ENCODE measurements at regions not wholly inside any gene's neighbourhood (a gene's known extent, or its start where the extent isn't known, plus 50 kb on each side); places are given as distances from the start of the nearest gene placed in this dataset.

- peak overlapping the region; percentile 94 for H3K27ac Mint-ChIP-seq (ENCODE audit: unreplicated experiment)
- peaks cover 5% of the 10 kb centered on the region for H3K36me3 Mint-ChIP-seq (ENCODE audit: unreplicated experiment)
- no peak for DNase-seq (ENCODE audit: extremely low spot score, unreplicated experiment)
- no peak for TF ChIP-seq CTCF (IDR thresholded peaks at IDR 0.05)
- peak overlapping the region; percentile 44 for H3K4me3 Mint-ChIP-seq (ENCODE audit: unreplicated experiment)
- H3K9me3 Mint-ChIP-seq (ENCODE audit: unreplicated experiment): no peaks in the 10 kb centered on the region
- H3K4me1 Mint-ChIP-seq (ENCODE audit: unreplicated experiment): peaks cover 25% of the 10 kb centered on the region
- no peaks in the 10 kb centered on the region for H3K27me3 Mint-ChIP-seq (ENCODE audit: unreplicated experiment)
These were observed 91.5 kb downstream of the RIN2 start for GRCh38 chr20:19849341-19850197.

DNA sequence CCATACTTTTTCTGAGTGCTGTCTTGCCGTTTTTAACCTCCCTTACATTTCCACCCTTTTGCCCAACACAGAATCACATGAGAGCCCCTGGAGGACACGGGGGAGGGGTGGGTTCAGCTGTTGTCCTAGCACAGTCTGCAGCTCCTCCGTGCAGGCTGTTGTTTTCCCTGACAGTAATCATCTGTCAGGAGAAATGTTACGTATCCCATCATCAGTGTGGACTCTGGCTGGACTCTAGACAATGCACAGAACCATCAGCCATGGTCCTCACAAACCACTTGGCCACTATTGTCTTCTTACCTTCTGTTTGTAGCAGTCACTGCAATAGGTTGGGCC is 92.1 kb downstream of the RIN2 start:
- Mint-ChIP-seq H3K27me3 (ENCODE audit: unreplicated experiment) (no peaks in the 10 kb centered on the region), H3K9me3 (ENCODE audit: unreplicated experiment) (no peaks in the 10 kb centered on the region), H3K36me3 (ENCODE audit: unreplicated experiment) (peaks cover 5% of the 10 kb centered on the region), H3K4me1 (ENCODE audit: unreplicated experiment) (peaks cover 25% of the 10 kb centered on the region), H3K27ac (ENCODE audit: unreplicated experiment) (peak overlapping the region; percentile 94), H3K4me3 (ENCODE audit: unreplicated experiment) (peak overlapping the region; percentile 41)
- TF ChIP-seq CTCF (IDR thresholded peaks at IDR 0.05): no peak
- no peak for DNase-seq (ENCODE audit: extremely low spot score, unreplicated experiment)

DNA sequence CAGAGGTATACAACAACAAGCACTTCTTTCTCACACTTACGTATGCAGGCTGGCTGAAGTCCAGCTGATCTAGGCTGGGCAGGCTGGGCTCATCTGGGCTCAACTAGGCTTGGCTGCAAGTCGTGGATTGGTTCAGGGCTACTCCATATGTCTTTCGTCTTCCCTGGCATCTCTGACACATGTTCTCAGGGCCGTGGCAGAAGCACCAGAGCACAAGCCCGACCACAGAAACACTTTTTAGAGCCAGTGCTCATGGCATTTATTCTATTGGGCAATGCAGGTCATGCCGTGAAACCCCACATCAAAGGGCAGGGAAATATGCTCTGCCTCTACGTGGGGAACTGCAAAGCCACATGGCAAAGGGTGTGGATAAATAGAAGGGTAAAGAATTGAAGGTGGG is 93.8 kb downstream of the RIN2 start:
- TF ChIP-seq CTCF (IDR thresholded peaks at IDR 0.05): no peak
- no peak for DNase-seq (ENCODE audit: extremely low spot score, unreplicated experiment)
- Mint-ChIP-seq H3K4me3 (ENCODE audit: unreplicated experiment) (no peak overlapping the region), H3K9me3 (ENCODE audit: unreplicated experiment) (no peaks in the 10 kb centered on the region), H3K27ac (ENCODE audit: unreplicated experiment) (no peak overlapping the region), H3K27me3 (ENCODE audit: unreplicated experiment) (no peaks in the 10 kb centered on the region), H3K4me1 (ENCODE audit: unreplicated experiment) (peaks cover 25% of the 10 kb centered on the region), H3K36me3 (ENCODE audit: unreplicated experiment) (no peaks in the 10 kb centered on the region)

DNA sequence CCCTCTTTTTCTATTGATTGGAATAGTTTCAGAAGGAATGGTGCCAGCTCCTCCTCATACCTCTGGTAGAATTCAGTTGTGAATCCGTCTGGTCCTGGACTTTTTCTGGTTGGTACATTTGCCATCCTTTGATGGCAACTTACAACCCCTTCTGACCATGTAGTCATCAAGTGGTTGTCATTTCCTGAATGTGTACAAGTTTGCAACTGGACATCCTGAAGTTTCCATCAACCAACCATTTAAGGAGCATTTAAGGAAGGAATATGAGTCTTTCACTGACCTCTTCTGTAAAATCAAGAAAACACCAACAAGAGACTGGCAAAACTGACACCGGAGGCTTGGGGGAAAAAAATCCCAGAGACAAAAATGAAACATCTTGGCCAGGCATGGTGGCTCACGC is 97.4 kb downstream of the RIN2 start:
- no peak for TF ChIP-seq CTCF (IDR thresholded peaks at IDR 0.05)

DNA sequence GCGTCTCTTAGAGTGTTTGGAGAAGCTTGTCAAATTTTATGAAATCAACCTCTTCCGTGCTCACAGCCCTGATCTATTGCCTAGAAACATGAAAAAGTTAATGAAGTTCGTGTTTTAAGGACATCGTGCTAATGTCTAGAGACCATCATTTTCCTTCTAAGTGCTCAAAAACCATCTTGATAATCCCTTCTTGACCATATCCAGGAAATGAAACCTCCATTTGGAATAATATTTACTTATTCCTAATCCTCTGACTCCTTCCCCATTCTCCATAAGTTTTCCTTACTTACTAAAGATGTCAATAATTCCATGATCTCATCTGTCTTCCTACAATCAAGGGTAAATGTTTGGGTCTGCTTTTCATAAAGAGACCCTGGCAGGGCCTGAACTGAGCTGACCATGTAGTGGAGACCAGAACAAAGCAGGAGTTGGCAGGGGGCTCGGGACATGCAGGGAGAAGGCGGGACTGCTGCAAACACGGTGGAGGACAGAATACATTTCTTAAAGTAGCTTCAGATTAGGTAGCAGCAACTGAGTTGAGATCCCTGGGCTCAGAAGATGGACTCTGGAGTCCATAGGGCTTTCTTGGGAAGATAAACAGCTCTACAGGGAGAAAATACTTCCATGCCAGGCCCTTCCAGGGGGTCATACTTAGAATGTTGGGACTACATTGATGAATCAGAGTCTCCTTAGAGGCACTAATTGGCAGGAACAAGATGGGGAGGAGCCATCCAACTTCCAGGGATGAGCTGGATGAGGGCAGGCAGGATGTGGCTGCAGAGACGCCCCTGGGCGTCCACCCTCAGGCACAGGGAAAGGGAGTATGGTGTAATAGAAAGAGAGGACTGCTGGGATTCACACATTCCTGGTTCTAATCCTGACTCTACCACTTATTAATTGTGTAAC is 100.7 kb downstream of the RIN2 start:
- Mint-ChIP-seq H3K27me3 (ENCODE audit: unreplicated experiment) (no peaks in the 10 kb centered on the region), H3K27ac (ENCODE audit: unreplicated experiment) (no peak overlapping the region), H3K4me3 (ENCODE audit: unreplicated experiment) (no peak overlapping the region), H3K9me3 (ENCODE audit: unreplicated experiment) (no peaks in the 10 kb centered on the region), H3K36me3 (ENCODE audit: unreplicated experiment) (peaks cover 7% of the 10 kb centered on the region), H3K4me1 (ENCODE audit: unreplicated experiment) (peaks cover 13% of the 10 kb centered on the region)
- TF ChIP-seq CTCF (IDR thresholded peaks at IDR 0.05): no peak
- DNase-seq (ENCODE audit: extremely low spot score, unreplicated experiment): no peak

More for the DNA sequence above, 97.4 kb downstream of the RIN2 start:
- H3K4me1 Mint-ChIP-seq (ENCODE audit: unreplicated experiment): peaks cover 15% of the 10 kb centered on the region
- H3K9me3 Mint-ChIP-seq (ENCODE audit: unreplicated experiment): no peaks in the 10 kb centered on the region
- DNase-seq (ENCODE audit: extremely low spot score, unreplicated experiment): no peak
- no peak overlapping the region for H3K4me3 Mint-ChIP-seq (ENCODE audit: unreplicated experiment)
- peaks cover 7% of the 10 kb centered on the region for H3K36me3 Mint-ChIP-seq (ENCODE audit: unreplicated experiment)
- H3K27me3 Mint-ChIP-seq (ENCODE audit: unreplicated experiment): no peaks in the 10 kb centered on the region
- H3K27ac Mint-ChIP-seq (ENCODE audit: unreplicated experiment): no peak overlapping the region

Data from osteocyte (in vitro differentiated cells).